ENCODE measurements at regions not wholly inside any gene's neighbourhood (a gene's known extent, or its start where the extent isn't known, plus 50 kb on each side); places are given as distances from the start of the nearest gene placed in this dataset.

GRCh38 chr10:57948796-57949195 lies 318.9 kb downstream of the IPMK start:
- no peaks in the 10 kb centered on the region for H3K27me3 ChIP-seq (ENCODE audit: control insufficient read depth, insufficient read depth, low read length)
- TF ChIP-seq POLR2AphosphoS5 (IDR thresholded peaks at IDR 0.05; ENCODE audit: low read depth, low read length) (no peak), TCF7L2 (IDR thresholded peaks at IDR 0.05; ENCODE audit: low read depth, low read length) (no peak), SIN3A (IDR thresholded peaks at IDR 0.05; ENCODE audit: borderline replicate concordance, insufficient read depth, low read depth, low read length) (no peak)
- TF ChIP-seq, protein P1, sequence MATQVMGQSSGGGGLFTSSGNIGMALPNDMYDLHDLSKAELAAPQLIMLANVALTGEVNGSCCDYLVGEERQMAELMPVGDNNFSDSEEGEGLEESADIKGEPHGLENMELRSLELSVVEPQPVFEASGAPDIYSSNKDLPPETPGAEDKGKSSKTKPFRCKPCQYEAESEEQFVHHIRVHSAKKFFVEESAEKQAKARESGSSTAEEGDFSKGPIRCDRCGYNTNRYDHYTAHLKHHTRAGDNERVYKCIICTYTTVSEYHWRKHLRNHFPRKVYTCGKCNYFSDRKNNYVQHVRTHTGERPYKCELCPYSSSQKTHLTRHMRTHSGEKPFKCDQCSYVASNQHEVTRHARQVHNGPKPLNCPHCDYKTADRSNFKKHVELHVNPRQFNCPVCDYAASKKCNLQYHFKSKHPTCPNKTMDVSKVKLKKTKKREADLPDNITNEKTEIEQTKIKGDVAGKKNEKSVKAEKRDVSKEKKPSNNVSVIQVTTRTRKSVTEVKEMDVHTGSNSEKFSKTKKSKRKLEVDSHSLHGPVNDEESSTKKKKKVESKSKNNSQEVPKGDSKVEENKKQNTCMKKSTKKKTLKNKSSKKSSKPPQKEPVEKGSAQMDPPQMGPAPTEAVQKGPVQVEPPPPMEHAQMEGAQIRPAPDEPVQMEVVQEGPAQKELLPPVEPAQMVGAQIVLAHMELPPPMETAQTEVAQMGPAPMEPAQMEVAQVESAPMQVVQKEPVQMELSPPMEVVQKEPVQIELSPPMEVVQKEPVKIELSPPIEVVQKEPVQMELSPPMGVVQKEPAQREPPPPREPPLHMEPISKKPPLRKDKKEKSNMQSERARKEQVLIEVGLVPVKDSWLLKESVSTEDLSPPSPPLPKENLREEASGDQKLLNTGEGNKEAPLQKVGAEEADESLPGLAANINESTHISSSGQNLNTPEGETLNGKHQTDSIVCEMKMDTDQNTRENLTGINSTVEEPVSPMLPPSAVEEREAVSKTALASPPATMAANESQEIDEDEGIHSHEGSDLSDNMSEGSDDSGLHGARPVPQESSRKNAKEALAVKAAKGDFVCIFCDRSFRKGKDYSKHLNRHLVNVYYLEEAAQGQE (IDR thresholded peaks at IDR 0.05; ENCODE audit: insufficient read depth in 1 of 2, low read depth in 2 of 2, low read length in 1 of 2): no peak
- TF ChIP-seq, protein P2, sequence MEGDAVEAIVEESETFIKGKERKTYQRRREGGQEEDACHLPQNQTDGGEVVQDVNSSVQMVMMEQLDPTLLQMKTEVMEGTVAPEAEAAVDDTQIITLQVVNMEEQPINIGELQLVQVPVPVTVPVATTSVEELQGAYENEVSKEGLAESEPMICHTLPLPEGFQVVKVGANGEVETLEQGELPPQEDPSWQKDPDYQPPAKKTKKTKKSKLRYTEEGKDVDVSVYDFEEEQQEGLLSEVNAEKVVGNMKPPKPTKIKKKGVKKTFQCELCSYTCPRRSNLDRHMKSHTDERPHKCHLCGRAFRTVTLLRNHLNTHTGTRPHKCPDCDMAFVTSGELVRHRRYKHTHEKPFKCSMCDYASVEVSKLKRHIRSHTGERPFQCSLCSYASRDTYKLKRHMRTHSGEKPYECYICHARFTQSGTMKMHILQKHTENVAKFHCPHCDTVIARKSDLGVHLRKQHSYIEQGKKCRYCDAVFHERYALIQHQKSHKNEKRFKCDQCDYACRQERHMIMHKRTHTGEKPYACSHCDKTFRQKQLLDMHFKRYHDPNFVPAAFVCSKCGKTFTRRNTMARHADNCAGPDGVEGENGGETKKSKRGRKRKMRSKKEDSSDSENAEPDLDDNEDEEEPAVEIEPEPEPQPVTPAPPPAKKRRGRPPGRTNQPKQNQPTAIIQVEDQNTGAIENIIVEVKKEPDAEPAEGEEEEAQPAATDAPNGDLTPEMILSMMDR (IDR thresholded peaks at IDR 0.05): no peak
- DNase-seq (ENCODE audit: low read depth, low spot score) (no peak), ATAC-seq (no peak)
- H3K4me3 ChIP-seq (ENCODE audit: low read depth in 2 of 2, low read length in 2 of 2): no peak overlapping the region
- H3K27ac ChIP-seq (ENCODE audit: low read length): no peak overlapping the region
- ChIA-PET CTCF (no interaction called here), POLR2A (no interaction called here)
- no peaks in the 10 kb centered on the region for H3K9me3 ChIP-seq (ENCODE audit: control insufficient read depth, insufficient read depth, low read depth, low read length)
- no TSS peak for BruUV-seq (replicated peaks)
- no peaks in the 10 kb centered on the region for H3K36me3 ChIP-seq (ENCODE audit: control insufficient read depth, insufficient read depth, low read length)
- in situ Hi-C loops (cut with HindIII; ENCODE audit: low pct_unique_long_range_greater_than_20kb, low sequenced_read_pairs): no loop called here
- H3K4me1 ChIP-seq (ENCODE audit: control insufficient read depth, insufficient read depth, low read length): no peaks in the 10 kb centered on the region
- intact Hi-C loops (cut with micrococcal nuclease; ENCODE audit: unreplicated experiment): no loop called here

DNA sequence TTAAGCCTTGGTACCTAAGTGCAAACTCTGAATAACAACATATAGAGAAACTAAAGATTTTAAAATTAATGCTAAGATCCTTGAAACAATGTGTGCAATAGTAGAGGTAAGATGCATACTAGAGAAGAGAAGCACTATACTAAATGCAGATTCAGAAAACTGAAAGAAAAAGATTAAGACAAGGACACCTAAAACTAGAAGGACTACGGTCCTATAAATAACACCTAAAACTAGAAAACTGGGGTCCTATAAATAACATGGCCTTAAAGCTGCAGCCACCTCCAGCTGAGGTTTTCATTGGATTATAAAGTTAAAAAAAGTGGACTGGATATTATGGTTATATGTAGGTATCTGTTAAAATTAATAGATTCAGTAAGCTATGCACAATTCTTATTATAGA lies 320.9 kb downstream of the IPMK start:
- H3K27me3 ChIP-seq (ENCODE audit: control insufficient read depth, insufficient read depth, low read length): no peaks in the 10 kb centered on the region
- H3K4me1 ChIP-seq (ENCODE audit: control insufficient read depth, insufficient read depth, low read length): no peaks in the 10 kb centered on the region
- no TSS peak for BruUV-seq (replicated peaks)
- no peaks in the 10 kb centered on the region for H3K9me3 ChIP-seq (ENCODE audit: control insufficient read depth, insufficient read depth, low read depth, low read length)
- POLR2A ChIA-PET: no interaction called here
- in situ Hi-C loops (cut with HindIII; ENCODE audit: low pct_unique_long_range_greater_than_20kb, low sequenced_read_pairs): no loop called here
- H3K27ac ChIP-seq (ENCODE audit: low read length): no peak overlapping the region
- CTCF ChIA-PET: no interaction called here
- intact Hi-C loops (cut with micrococcal nuclease; ENCODE audit: unreplicated experiment): no loop called here
- ATAC-seq (no peak), DNase-seq (ENCODE audit: low read depth, low spot score) (no peak)
- no peak overlapping the region for H3K4me3 ChIP-seq (ENCODE audit: low read depth in 2 of 2, low read length in 2 of 2)
- H3K36me3 ChIP-seq (ENCODE audit: control insufficient read depth, insufficient read depth, low read length): no peaks in the 10 kb centered on the region
- no peak for TF ChIP-seq SIN3A (IDR thresholded peaks at IDR 0.05; ENCODE audit: borderline replicate concordance, insufficient read depth, low read depth, low read length)
- no peak for TF ChIP-seq TCF7L2 (IDR thresholded peaks at IDR 0.05; ENCODE audit: low read depth, low read length)
- TF ChIP-seq, protein P2 (IDR thresholded peaks at IDR 0.05): no peak
- TF ChIP-seq POLR2AphosphoS5 (IDR thresholded peaks at IDR 0.05; ENCODE audit: low read depth, low read length): no peak
- TF ChIP-seq, protein P1 (IDR thresholded peaks at IDR 0.05; ENCODE audit: insufficient read depth in 1 of 2, low read depth in 2 of 2, low read length in 1 of 2): no peak

Data from Panc1 (cell line).